Hematopoietic multipotent progenitor cell treated with erythropoietin and hydrocortisone succinate and interleukin-3 and kit ligand, for 6 days (in vitro differentiated cells): ENCODE measurements at regions not wholly inside any gene's neighbourhood (a gene's known extent, or its start where the extent isn't known, plus 50 kb on each side); places are given as distances from the start of the nearest gene placed in this dataset.

Source experiments
- DNase-seq: peaks from one replicate; pipeline ENCODE4 v3.0.0-alpha.2; 2015

- DNase-seq, result peak; percentile 96
Measured at GRCh38 chr20:1707588-1708449, 50.2 kb upstream of the SIRPG start.
